PFSK-1 (cell line): ENCODE measurements at regions not wholly inside any gene's neighbourhood (a gene's known extent, or its start where the extent isn't known, plus 50 kb on each side); places are given as distances from the start of the nearest gene placed in this dataset.
A peak's percentile ranks its signal among the peaks of the same experiment; 100 is the strongest.

Experiments
- FOXP2 ChIP-seq: optimal IDR thresholded peaks from 2 replicates; pipeline ENCODE3; 2011; ENCODE audit warnings: borderline replicate concordance, control low read depth, inconsistent platforms; ENCODE audit not compliant: insufficient read depth; ENCODE audit errors: extremely low read length, extremely low read depth
- POLR2AphosphoS5 ChIP-seq: IDR thresholded peaks from 2 replicates; pipeline ENCODE4 v1.6.1; 2012; ENCODE audit warnings: low read depth, mild to moderate bottlenecking, control low read depth, low read length, moderate library complexity
- REST ChIP-seq, 2 experiments: IDR thresholded peaks; 2 replicates each; pipeline versions ENCODE4 v1.6.1 to v1.8.0; 2011 to 2012; ENCODE audit warnings: low read depth in 2 of 2, low read length in 2 of 2, control low read depth in 1 of 2, inconsistent platforms in 1 of 2, mild to moderate bottlenecking in 1 of 2, moderate library complexity in 1 of 2; ENCODE audit not compliant: insufficient read depth in 1 of 2
- SIN3A ChIP-seq: IDR thresholded peaks from 2 replicates; pipeline ENCODE4 v1.6.1; 2012; ENCODE audit warnings: mild to moderate bottlenecking, low read length, moderate library complexity, borderline replicate concordance; ENCODE audit not compliant: insufficient read depth
- TAF1 ChIP-seq: IDR thresholded peaks from 2 replicates; pipeline ENCODE4 v1.6.1; 2012; ENCODE audit warnings: low read length, control low read depth, borderline replicate concordance; ENCODE audit not compliant: insufficient read depth

GRCh38 chr4:15295421-15296162 is 132.2 kb upstream of the C1QTNF7 start:
- TF ChIP-seq FOXP2 (no peak), SIN3A (no peak), TAF1 (no peak), POLR2AphosphoS5 (no peak), REST (IDR thresholded peaks at IDR 0.05; ENCODE audit: insufficient read depth in 1 of 2, low read depth in 2 of 2, low read length in 2 of 2) (no peak)

- TF ChIP-seq POLR2AphosphoS5 (no peak), REST (IDR thresholded peaks at IDR 0.05; ENCODE audit: insufficient read depth in 1 of 2, low read depth in 2 of 2, low read length in 2 of 2) (no peak), TAF1 (no peak)
Observed at GRCh38 chr4:15297344-15297743, 130.5 kb upstream of the C1QTNF7 start.

GRCh38 chr4:15299627-15300026 is 128.2 kb upstream of the C1QTNF7 start:
- no peak for TF ChIP-seq SIN3A
- TF ChIP-seq POLR2AphosphoS5 = no peak
- TF ChIP-seq TAF1 = no peak
- TF ChIP-seq FOXP2 = no peak

- TF ChIP-seq SIN3A = no peak
- TF ChIP-seq TAF1 = no peak
- no peak for TF ChIP-seq POLR2AphosphoS5
- peak; percentile 44 for TF ChIP-seq FOXP2
- TF ChIP-seq REST (IDR thresholded peaks at IDR 0.05; ENCODE audit: insufficient read depth in 1 of 2, low read depth in 2 of 2, low read length in 2 of 2) = no peak
Observed at GRCh38 chr4:15303052-15303641, 124.7 kb upstream of the C1QTNF7 start.

GRCh38 chr4:15314974-15315373 is 112.9 kb upstream of the C1QTNF7 start:
- TF ChIP-seq TAF1 (no peak), REST (IDR thresholded peaks at IDR 0.05; ENCODE audit: insufficient read depth in 1 of 2, low read depth in 2 of 2, low read length in 2 of 2) (no peak)
